ENCODE measurements at regions not wholly inside any gene's neighbourhood (a gene's known extent, or its start where the extent isn't known, plus 50 kb on each side); places are given as distances from the start of the nearest gene placed in this dataset.
A peak's percentile ranks its signal among the peaks of the same experiment; 100 is the strongest.

- Histone ChIP-seq H3K4me2 (ENCODE audit: low read length) (no peak overlapping the region), H3K4me3 (ENCODE audit: low read length) (no peak overlapping the region), H3K9ac (ENCODE audit: low read length) (no peak overlapping the region), H3K79me2 (replicated peaks; ENCODE audit: insufficient read depth, low read length) (no peaks in the 10 kb centered on the region), H3F3A (ENCODE audit: insufficient read depth, low read length, poor library complexity, severe bottlenecking) (no peaks in the 10 kb centered on the region), H2AFZ (ENCODE audit: low read depth, low read length) (no peak overlapping the region), H4K20me1 (ENCODE audit: insufficient read depth) (no peaks in the 10 kb centered on the region), H3K9me2 (ENCODE audit: insufficient read depth, low read length) (no peaks in the 10 kb centered on the region), H3K9me3 (ENCODE audit: low read length) (no peaks in the 10 kb centered on the region), H3K36me3 (ENCODE audit: insufficient read depth, low read length) (no peaks in the 10 kb centered on the region), H3K27me3 (ENCODE audit: insufficient read depth, low read depth, low read length) (no peaks in the 10 kb centered on the region), H3K27ac (ENCODE audit: low read length) (no peak overlapping the region)
- no peak for TF ChIP-seq TAF1 (IDR thresholded peaks at IDR 0.05; ENCODE audit: low read depth)
- no peak for TF ChIP-seq RAD21 (conservative IDR thresholded peaks at IDR 0.05)
- TF ChIP-seq MXI1 (conservative IDR thresholded peaks at IDR 0.05; ENCODE audit: poor library complexity, severe bottlenecking): no peak
- TF ChIP-seq, protein P1, sequence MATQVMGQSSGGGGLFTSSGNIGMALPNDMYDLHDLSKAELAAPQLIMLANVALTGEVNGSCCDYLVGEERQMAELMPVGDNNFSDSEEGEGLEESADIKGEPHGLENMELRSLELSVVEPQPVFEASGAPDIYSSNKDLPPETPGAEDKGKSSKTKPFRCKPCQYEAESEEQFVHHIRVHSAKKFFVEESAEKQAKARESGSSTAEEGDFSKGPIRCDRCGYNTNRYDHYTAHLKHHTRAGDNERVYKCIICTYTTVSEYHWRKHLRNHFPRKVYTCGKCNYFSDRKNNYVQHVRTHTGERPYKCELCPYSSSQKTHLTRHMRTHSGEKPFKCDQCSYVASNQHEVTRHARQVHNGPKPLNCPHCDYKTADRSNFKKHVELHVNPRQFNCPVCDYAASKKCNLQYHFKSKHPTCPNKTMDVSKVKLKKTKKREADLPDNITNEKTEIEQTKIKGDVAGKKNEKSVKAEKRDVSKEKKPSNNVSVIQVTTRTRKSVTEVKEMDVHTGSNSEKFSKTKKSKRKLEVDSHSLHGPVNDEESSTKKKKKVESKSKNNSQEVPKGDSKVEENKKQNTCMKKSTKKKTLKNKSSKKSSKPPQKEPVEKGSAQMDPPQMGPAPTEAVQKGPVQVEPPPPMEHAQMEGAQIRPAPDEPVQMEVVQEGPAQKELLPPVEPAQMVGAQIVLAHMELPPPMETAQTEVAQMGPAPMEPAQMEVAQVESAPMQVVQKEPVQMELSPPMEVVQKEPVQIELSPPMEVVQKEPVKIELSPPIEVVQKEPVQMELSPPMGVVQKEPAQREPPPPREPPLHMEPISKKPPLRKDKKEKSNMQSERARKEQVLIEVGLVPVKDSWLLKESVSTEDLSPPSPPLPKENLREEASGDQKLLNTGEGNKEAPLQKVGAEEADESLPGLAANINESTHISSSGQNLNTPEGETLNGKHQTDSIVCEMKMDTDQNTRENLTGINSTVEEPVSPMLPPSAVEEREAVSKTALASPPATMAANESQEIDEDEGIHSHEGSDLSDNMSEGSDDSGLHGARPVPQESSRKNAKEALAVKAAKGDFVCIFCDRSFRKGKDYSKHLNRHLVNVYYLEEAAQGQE (IDR thresholded peaks at IDR 0.05; ENCODE audit: borderline replicate concordance): no peak
- TF ChIP-seq SMC3 (conservative IDR thresholded peaks at IDR 0.05; ENCODE audit: poor library complexity): no peak
- TF ChIP-seq, protein P2, sequence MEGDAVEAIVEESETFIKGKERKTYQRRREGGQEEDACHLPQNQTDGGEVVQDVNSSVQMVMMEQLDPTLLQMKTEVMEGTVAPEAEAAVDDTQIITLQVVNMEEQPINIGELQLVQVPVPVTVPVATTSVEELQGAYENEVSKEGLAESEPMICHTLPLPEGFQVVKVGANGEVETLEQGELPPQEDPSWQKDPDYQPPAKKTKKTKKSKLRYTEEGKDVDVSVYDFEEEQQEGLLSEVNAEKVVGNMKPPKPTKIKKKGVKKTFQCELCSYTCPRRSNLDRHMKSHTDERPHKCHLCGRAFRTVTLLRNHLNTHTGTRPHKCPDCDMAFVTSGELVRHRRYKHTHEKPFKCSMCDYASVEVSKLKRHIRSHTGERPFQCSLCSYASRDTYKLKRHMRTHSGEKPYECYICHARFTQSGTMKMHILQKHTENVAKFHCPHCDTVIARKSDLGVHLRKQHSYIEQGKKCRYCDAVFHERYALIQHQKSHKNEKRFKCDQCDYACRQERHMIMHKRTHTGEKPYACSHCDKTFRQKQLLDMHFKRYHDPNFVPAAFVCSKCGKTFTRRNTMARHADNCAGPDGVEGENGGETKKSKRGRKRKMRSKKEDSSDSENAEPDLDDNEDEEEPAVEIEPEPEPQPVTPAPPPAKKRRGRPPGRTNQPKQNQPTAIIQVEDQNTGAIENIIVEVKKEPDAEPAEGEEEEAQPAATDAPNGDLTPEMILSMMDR (IDR thresholded peaks at IDR 0.05; ENCODE audit: poor library complexity, severe bottlenecking): no peak
- no peak for TF ChIP-seq POLR2AphosphoS5 (IDR thresholded peaks at IDR 0.05)
- no peak for TF ChIP-seq EZH2 (IDR thresholded peaks at IDR 0.05; ENCODE audit: borderline replicate concordance, insufficient read depth, low read length, poor library complexity, severe bottlenecking)
- TF ChIP-seq EP300 (conservative IDR thresholded peaks at IDR 0.05; ENCODE audit: poor library complexity, severe bottlenecking): no peak
Observed at GRCh38 chr13:81223778-81224177, 882.9 kb upstream of the SPRY2 start.

GRCh38 chr13:81211713-81212112 lies 870.8 kb upstream of the SPRY2 start:
- TF ChIP-seq EZH2 (IDR thresholded peaks at IDR 0.05; ENCODE audit: borderline replicate concordance, insufficient read depth, low read length, poor library complexity, severe bottlenecking) (no peak), RAD21 (conservative IDR thresholded peaks at IDR 0.05) (no peak), POLR2AphosphoS5 (IDR thresholded peaks at IDR 0.05) (no peak), EP300 (conservative IDR thresholded peaks at IDR 0.05; ENCODE audit: poor library complexity, severe bottlenecking) (peak; percentile 58)
- TF ChIP-seq, protein P1 (IDR thresholded peaks at IDR 0.05; ENCODE audit: borderline replicate concordance): peak; percentile 55
- TF ChIP-seq, protein P2 (IDR thresholded peaks at IDR 0.05; ENCODE audit: poor library complexity, severe bottlenecking): no peak
- Histone ChIP-seq H3K27ac (ENCODE audit: low read length) (no peak overlapping the region), H2AFZ (ENCODE audit: low read depth, low read length) (no peak overlapping the region), H3K9me3 (ENCODE audit: low read length) (no peaks in the 10 kb centered on the region), H3K4me2 (ENCODE audit: low read length) (no peak overlapping the region), H3K36me3 (ENCODE audit: insufficient read depth, low read length) (no peaks in the 10 kb centered on the region), H3K9ac (ENCODE audit: low read length) (no peak overlapping the region), H3K79me2 (replicated peaks; ENCODE audit: insufficient read depth, low read length) (no peaks in the 10 kb centered on the region), H4K20me1 (ENCODE audit: insufficient read depth) (no peaks in the 10 kb centered on the region), H3K27me3 (ENCODE audit: insufficient read depth, low read depth, low read length) (no peaks in the 10 kb centered on the region), H3F3A (ENCODE audit: insufficient read depth, low read length, poor library complexity, severe bottlenecking) (no peaks in the 10 kb centered on the region), H3K4me3 (ENCODE audit: low read length) (no peak overlapping the region), H3K9me2 (ENCODE audit: insufficient read depth, low read length) (no peaks in the 10 kb centered on the region)
